OCI-LY3 (cell line): ENCODE measurements at regions not wholly inside any gene's neighbourhood (a gene's known extent, or its start where the extent isn't known, plus 50 kb on each side); places are given as distances from the start of the nearest gene placed in this dataset.

ENCODE experiments used
- EZH2phosphoT487 ChIP-seq: fragments of 200-600 bp; shearing (Covaris generic); IDR thresholded peaks from 2 replicates; pipeline ENCODE4 v1.6.1; 2018; ENCODE audit warnings: antibody characterized with exemption, mixed run types, low read depth
- TF ChIP-seq, protein P1 (sequence below): fragments of 200-600, 300-600 bp; sonication (generic); IDR thresholded peaks from 2 replicates; pipeline ENCODE4 v1.5.1; 2014; ENCODE audit warnings: antibody characterized with exemption, low read length, low read depth

GRCh38 chr2:160753331-160753654, 259.7 kb upstream of the RBMS1 start:
- TF ChIP-seq, protein P1, sequence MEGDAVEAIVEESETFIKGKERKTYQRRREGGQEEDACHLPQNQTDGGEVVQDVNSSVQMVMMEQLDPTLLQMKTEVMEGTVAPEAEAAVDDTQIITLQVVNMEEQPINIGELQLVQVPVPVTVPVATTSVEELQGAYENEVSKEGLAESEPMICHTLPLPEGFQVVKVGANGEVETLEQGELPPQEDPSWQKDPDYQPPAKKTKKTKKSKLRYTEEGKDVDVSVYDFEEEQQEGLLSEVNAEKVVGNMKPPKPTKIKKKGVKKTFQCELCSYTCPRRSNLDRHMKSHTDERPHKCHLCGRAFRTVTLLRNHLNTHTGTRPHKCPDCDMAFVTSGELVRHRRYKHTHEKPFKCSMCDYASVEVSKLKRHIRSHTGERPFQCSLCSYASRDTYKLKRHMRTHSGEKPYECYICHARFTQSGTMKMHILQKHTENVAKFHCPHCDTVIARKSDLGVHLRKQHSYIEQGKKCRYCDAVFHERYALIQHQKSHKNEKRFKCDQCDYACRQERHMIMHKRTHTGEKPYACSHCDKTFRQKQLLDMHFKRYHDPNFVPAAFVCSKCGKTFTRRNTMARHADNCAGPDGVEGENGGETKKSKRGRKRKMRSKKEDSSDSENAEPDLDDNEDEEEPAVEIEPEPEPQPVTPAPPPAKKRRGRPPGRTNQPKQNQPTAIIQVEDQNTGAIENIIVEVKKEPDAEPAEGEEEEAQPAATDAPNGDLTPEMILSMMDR = no peak
- no peak for TF ChIP-seq EZH2phosphoT487
